ENCODE measurements at regions not wholly inside any gene's neighbourhood (a gene's known extent, or its start where the extent isn't known, plus 50 kb on each side); places are given as distances from the start of the nearest gene placed in this dataset.

GRCh38 chr5:56454219-56454862, 221.2 kb upstream of the ANKRD55 start:
- DNase-seq = no peak

- no peak for DNase-seq
Measured at GRCh38 chr5:56451742-56452141, 218.6 kb upstream of the ANKRD55 start.

GRCh38 chr5:56450766-56451165, 217.6 kb upstream of the ANKRD55 start:
- no peak for DNase-seq

- no peak for DNase-seq
Measured at GRCh38 chr5:56449071-56449640, 216.0 kb upstream of the ANKRD55 start.

- DNase-seq = no peak
Measured at GRCh38 chr5:56447656-56448055, 214.5 kb upstream of the ANKRD55 start.

GRCh38 chr5:56447232-56447631, 214.1 kb upstream of the ANKRD55 start:
- DNase-seq = no peak

GRCh38 chr5:56446728-56447127, 213.6 kb upstream of the ANKRD55 start:
- no peak for DNase-seq

GRCh38 chr5:56443826-56444225, 210.7 kb upstream of the ANKRD55 start:
- no peak for DNase-seq

GRCh38 chr5:56440871-56441740, 208.0 kb upstream of the ANKRD55 start:
- DNase-seq = no peak

- no peak for DNase-seq
Measured at GRCh38 chr5:56434986-56435385, 201.9 kb upstream of the ANKRD55 start.

GRCh38 chr5:56433039-56433617, 200.0 kb upstream of the ANKRD55 start:
- DNase-seq = no peak

GRCh38 chr5:56432321-56432720, 199.2 kb upstream of the ANKRD55 start:
- DNase-seq = no peak

- DNase-seq = no peak
Measured at GRCh38 chr5:56430422-56430821, 197.3 kb upstream of the ANKRD55 start.

- no peak for DNase-seq
Measured at GRCh38 chr5:56429110-56429561, 196.0 kb upstream of the ANKRD55 start.

- DNase-seq = no peak
Measured at GRCh38 chr5:56426693-56427092, 193.6 kb upstream of the ANKRD55 start.

GRCh38 chr5:56422076-56422762, 189.1 kb upstream of the ANKRD55 start:
- DNase-seq = no peak

GRCh38 chr5:56421246-56422075, 188.3 kb upstream of the ANKRD55 start:
- DNase-seq = no peak

GRCh38 chr5:56420323-56420722, 187.2 kb upstream of the ANKRD55 start:
- no peak for DNase-seq

GRCh38 chr5:56419667-56420066, 186.5 kb upstream of the ANKRD55 start:
- DNase-seq = no peak

GRCh38 chr5:56415356-56415765, 182.2 kb upstream of the ANKRD55 start:
- no peak for DNase-seq

GRCh38 chr5:56414066-56414465, 180.9 kb upstream of the ANKRD55 start:
- no peak for DNase-seq

- no peak for DNase-seq
Measured at GRCh38 chr5:56413546-56413945, 180.4 kb upstream of the ANKRD55 start.
